ENCODE measurements at regions not wholly inside any gene's neighbourhood (a gene's known extent, or its start where the extent isn't known, plus 50 kb on each side); places are given as distances from the start of the nearest gene placed in this dataset.

DNA sequence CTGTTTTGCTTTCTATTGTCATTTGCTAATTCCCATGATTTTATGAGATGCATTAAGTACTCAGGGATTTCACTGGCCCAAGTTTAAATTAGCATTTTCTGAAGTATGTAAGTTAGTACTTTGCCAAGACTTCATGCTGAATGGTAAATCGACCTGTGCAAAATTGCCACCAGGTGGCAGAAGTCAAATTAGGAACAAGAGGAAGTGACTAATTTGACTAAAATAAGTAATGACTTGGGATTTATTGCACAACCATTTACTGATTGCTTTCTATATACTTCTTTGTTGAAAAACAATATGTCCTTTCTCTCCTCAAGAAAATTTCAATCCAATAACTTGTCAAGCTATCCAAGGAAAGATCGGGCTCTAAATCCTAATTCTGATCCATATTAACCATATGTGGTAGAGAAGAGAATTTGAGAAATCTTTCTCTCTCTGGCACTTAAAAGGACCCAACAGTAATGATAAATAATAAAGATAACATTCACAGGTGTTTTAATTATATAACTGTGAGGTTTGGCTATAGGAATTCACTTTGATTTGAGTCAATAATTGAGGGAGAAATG, 253.7 kb upstream of the CHORDC1 start:
- TF ChIP-seq ZNF175 (tag by site-specific recombination; IDR thresholded peaks at IDR 0.05) (no peak), CTCF (tag by site-specific recombination; IDR thresholded peaks at IDR 0.05) (no peak), ZNF10 (tag by site-specific recombination; IDR thresholded peaks at IDR 0.05) (no peak), KLF16 (tag by site-specific recombination; IDR thresholded peaks at IDR 0.05) (no peak)
- TF ChIP-seq, protein P1, sequence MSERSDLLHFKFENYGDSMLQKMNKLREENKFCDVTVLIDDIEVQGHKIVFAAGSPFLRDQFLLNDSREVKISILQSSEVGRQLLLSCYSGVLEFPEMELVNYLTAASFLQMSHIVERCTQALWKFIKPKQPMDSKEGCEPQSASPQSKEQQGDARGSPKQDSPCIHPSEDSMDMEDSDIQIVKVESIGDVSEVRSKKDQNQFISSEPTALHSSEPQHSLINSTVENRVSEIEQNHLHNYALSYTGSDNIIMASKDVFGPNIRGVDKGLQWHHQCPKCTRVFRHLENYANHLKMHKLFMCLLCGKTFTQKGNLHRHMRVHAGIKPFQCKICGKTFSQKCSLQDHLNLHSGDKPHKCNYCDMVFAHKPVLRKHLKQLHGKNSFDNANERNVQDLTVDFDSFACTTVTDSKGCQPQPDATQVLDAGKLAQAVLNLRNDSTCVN (tag by site-specific recombination; optimal IDR thresholded peaks at IDR 0.05), result no peak
- TF ChIP-seq, protein P2, sequence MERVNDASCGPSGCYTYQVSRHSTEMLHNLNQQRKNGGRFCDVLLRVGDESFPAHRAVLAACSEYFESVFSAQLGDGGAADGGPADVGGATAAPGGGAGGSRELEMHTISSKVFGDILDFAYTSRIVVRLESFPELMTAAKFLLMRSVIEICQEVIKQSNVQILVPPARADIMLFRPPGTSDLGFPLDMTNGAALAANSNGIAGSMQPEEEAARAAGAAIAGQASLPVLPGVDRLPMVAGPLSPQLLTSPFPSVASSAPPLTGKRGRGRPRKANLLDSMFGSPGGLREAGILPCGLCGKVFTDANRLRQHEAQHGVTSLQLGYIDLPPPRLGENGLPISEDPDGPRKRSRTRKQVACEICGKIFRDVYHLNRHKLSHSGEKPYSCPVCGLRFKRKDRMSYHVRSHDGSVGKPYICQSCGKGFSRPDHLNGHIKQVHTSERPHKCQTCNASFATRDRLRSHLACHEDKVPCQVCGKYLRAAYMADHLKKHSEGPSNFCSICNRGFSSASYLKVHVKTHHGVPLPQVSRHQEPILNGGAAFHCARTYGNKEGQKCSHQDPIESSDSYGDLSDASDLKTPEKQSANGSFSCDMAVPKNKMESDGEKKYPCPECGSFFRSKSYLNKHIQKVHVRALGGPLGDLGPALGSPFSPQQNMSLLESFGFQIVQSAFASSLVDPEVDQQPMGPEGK (tag by site-specific recombination; IDR thresholded peaks at IDR 0.05), result no peak
